ENCODE measurements at regions not wholly inside any gene's neighbourhood (a gene's known extent, or its start where the extent isn't known, plus 50 kb on each side); places are given as distances from the start of the nearest gene placed in this dataset.

GRCh38 chr17:34163646-34164045, 91.4 kb upstream of the CCL2 start:
- Histone ChIP-seq H3K4me3 (ENCODE audit: low read length) (no peak overlapping the region), H4K20me1 (ENCODE audit: insufficient read depth, low read length) (no peaks in the 10 kb centered on the region), H3F3A (ENCODE audit: insufficient read depth, low read length) (no peaks in the 10 kb centered on the region), H3K4me2 (ENCODE audit: low read depth, low read length) (no peak overlapping the region), H3K79me2 (ENCODE audit: low read length) (no peaks in the 10 kb centered on the region), H3K9ac (ENCODE audit: low read length) (no peak overlapping the region), H3K27ac (ENCODE audit: low read length) (no peak overlapping the region), H3K9me2 (replicated peaks; ENCODE audit: insufficient read depth, low read length) (no peaks in the 10 kb centered on the region), H3K9me3 (replicated peaks; ENCODE audit: insufficient read depth, low read length) (no peaks in the 10 kb centered on the region), H3K36me3 (replicated peaks; ENCODE audit: insufficient read depth, low read length) (no peaks in the 10 kb centered on the region), H3K27me3 (replicated peaks; ENCODE audit: insufficient read depth, low read length) (no peaks in the 10 kb centered on the region), H2AFZ (ENCODE audit: low read length) (no peak overlapping the region), H3K4me1 (ENCODE audit: low read length) (no peaks in the 10 kb centered on the region)
- no peak for TF ChIP-seq EZH2 (optimal IDR thresholded peaks at IDR 0.05; ENCODE audit: low read depth, low read length)
- peak; percentile 26 for TF ChIP-seq CTCF (IDR thresholded peaks at IDR 0.05; ENCODE audit: low read length)
- no peak for TF ChIP-seq EZH2phosphoT487 (IDR thresholded peaks at IDR 0.05; ENCODE audit: low read length)
- DNase-seq: peak; percentile 22

GRCh38 chr17:34164837-34165236, 90.2 kb upstream of the CCL2 start:
- TF ChIP-seq CTCF (IDR thresholded peaks at IDR 0.05; ENCODE audit: low read length) (no peak), EZH2 (optimal IDR thresholded peaks at IDR 0.05; ENCODE audit: low read depth, low read length) (no peak), EZH2phosphoT487 (IDR thresholded peaks at IDR 0.05; ENCODE audit: low read length) (no peak)
- Histone ChIP-seq H3K79me2 (ENCODE audit: low read length) (no peaks in the 10 kb centered on the region), H3K4me3 (ENCODE audit: low read length) (no peak overlapping the region), H3K36me3 (replicated peaks; ENCODE audit: insufficient read depth, low read length) (no peaks in the 10 kb centered on the region), H3K27ac (ENCODE audit: low read length) (no peak overlapping the region), H3K9me3 (replicated peaks; ENCODE audit: insufficient read depth, low read length) (no peaks in the 10 kb centered on the region), H4K20me1 (ENCODE audit: insufficient read depth, low read length) (no peaks in the 10 kb centered on the region), H3F3A (ENCODE audit: insufficient read depth, low read length) (no peaks in the 10 kb centered on the region), H3K4me2 (ENCODE audit: low read depth, low read length) (no peak overlapping the region), H3K9ac (ENCODE audit: low read length) (no peak overlapping the region), H3K9me2 (replicated peaks; ENCODE audit: insufficient read depth, low read length) (no peaks in the 10 kb centered on the region), H3K4me1 (ENCODE audit: low read length) (no peaks in the 10 kb centered on the region), H3K27me3 (replicated peaks; ENCODE audit: insufficient read depth, low read length) (no peaks in the 10 kb centered on the region), H2AFZ (ENCODE audit: low read length) (no peak overlapping the region)
- no peak for DNase-seq

GRCh38 chr17:34166352-34166751, 88.7 kb upstream of the CCL2 start:
- no peaks in the 10 kb centered on the region for H4K20me1 ChIP-seq (ENCODE audit: insufficient read depth, low read length)
- H3K27ac ChIP-seq (ENCODE audit: low read length): no peak overlapping the region
- no peaks in the 10 kb centered on the region for H3K9me3 ChIP-seq (replicated peaks; ENCODE audit: insufficient read depth, low read length)
- H3K9me2 ChIP-seq (replicated peaks; ENCODE audit: insufficient read depth, low read length): no peaks in the 10 kb centered on the region
- H3F3A ChIP-seq (ENCODE audit: insufficient read depth, low read length): no peaks in the 10 kb centered on the region
- no peak overlapping the region for H3K4me2 ChIP-seq (ENCODE audit: low read depth, low read length)
- no peaks in the 10 kb centered on the region for H3K4me1 ChIP-seq (ENCODE audit: low read length)
- TF ChIP-seq CTCF (IDR thresholded peaks at IDR 0.05; ENCODE audit: low read length) (no peak), EZH2 (optimal IDR thresholded peaks at IDR 0.05; ENCODE audit: low read depth, low read length) (no peak), EZH2phosphoT487 (IDR thresholded peaks at IDR 0.05; ENCODE audit: low read length) (no peak)
- no peaks in the 10 kb centered on the region for H3K79me2 ChIP-seq (ENCODE audit: low read length)
- DNase-seq: no peak
- no peaks in the 10 kb centered on the region for H3K27me3 ChIP-seq (replicated peaks; ENCODE audit: insufficient read depth, low read length)
- H3K9ac ChIP-seq (ENCODE audit: low read length): no peak overlapping the region
- no peak overlapping the region for H2AFZ ChIP-seq (ENCODE audit: low read length)
- no peak overlapping the region for H3K4me3 ChIP-seq (ENCODE audit: low read length)
- no peaks in the 10 kb centered on the region for H3K36me3 ChIP-seq (replicated peaks; ENCODE audit: insufficient read depth, low read length)

Data from MM.1S (cell line).